ENCODE measurements at regions not wholly inside any gene's neighbourhood (a gene's known extent, or its start where the extent isn't known, plus 50 kb on each side); places are given as distances from the start of the nearest gene placed in this dataset.

GRCh38 chr16:54862529-54862928, 68.1 kb upstream of the IRX5 start:
- no peak for TF ChIP-seq CTCF (IDR thresholded peaks at IDR 0.05; ENCODE audit: insufficient read depth, missing control alignments)
- FAIRE-seq: no peak

GRCh38 chr16:54856871-54857270, 73.8 kb upstream of the IRX5 start:
- no peak for DNase-seq (ENCODE audit: insufficient read length, low spot score)
- no peak for FAIRE-seq
- TF ChIP-seq CTCF (IDR thresholded peaks at IDR 0.05; ENCODE audit: insufficient read depth, missing control alignments): no peak

More at GRCh38 chr16:54862529-54862928, 68.1 kb upstream of the IRX5 start:
- no peak for DNase-seq (ENCODE audit: insufficient read length, low spot score)

- DNase-seq (ENCODE audit: insufficient read length, low spot score): no peak
- TF ChIP-seq CTCF (IDR thresholded peaks at IDR 0.05; ENCODE audit: insufficient read depth, missing control alignments): no peak
- no peak for FAIRE-seq
These were observed 83.1 kb upstream of the IRX5 start for GRCh38 chr16:54847609-54848008.

- no peak for FAIRE-seq
- no peak for DNase-seq (ENCODE audit: insufficient read length, low spot score)
- TF ChIP-seq CTCF (IDR thresholded peaks at IDR 0.05; ENCODE audit: insufficient read depth, missing control alignments): no peak
These were observed 83.5 kb upstream of the IRX5 start for GRCh38 chr16:54847207-54847606.

GRCh38 chr16:54846766-54847165, 83.9 kb upstream of the IRX5 start:
- no peak for FAIRE-seq
- no peak for TF ChIP-seq CTCF (IDR thresholded peaks at IDR 0.05; ENCODE audit: insufficient read depth, missing control alignments)
- DNase-seq (ENCODE audit: insufficient read length, low spot score): no peak

GRCh38 chr16:54843424-54843750, 87.3 kb upstream of the IRX5 start:
- FAIRE-seq (no peak), DNase-seq (ENCODE audit: insufficient read length, low spot score) (no peak)
- no peak for TF ChIP-seq CTCF (IDR thresholded peaks at IDR 0.05; ENCODE audit: insufficient read depth, missing control alignments)

- DNase-seq (ENCODE audit: insufficient read length, low spot score) (no peak), FAIRE-seq (no peak)
- TF ChIP-seq CTCF (IDR thresholded peaks at IDR 0.05; ENCODE audit: insufficient read depth, missing control alignments): no peak
These were observed 87.8 kb upstream of the IRX5 start for GRCh38 chr16:54842743-54843423.
